Stimulated activated CD4-positive, alpha-beta T cell treated with anti-CD3 and anti-CD28 coated beads, Interleukin-15, amount 100 ng/mL, for 24 hours (primary cell): ENCODE measurements at regions not wholly inside any gene's neighbourhood (a gene's known extent, or its start where the extent isn't known, plus 50 kb on each side); places are given as distances from the start of the nearest gene placed in this dataset.
"Not testable (repeated sequence)": the region's sequence is repeated elsewhere in the genome, so short reads cannot be mapped to it uniquely, and the experiment has no call there.

Source experiments
- DNase-seq: peaks from one replicate; pipeline ENCODE4 v3.0.0-alpha.2; 2020

GRCh38 chr6:3900744-3901336, 51.7 kb downstream of the FAM50B start:
- DNase-seq = no peak

GRCh38 chr6:3902871-3903648, 53.9 kb downstream of the FAM50B start:
- DNase-seq = no peak

GRCh38 chr6:3904518-3904917, 55.3 kb downstream of the FAM50B start:
- no peak for DNase-seq

DNA sequence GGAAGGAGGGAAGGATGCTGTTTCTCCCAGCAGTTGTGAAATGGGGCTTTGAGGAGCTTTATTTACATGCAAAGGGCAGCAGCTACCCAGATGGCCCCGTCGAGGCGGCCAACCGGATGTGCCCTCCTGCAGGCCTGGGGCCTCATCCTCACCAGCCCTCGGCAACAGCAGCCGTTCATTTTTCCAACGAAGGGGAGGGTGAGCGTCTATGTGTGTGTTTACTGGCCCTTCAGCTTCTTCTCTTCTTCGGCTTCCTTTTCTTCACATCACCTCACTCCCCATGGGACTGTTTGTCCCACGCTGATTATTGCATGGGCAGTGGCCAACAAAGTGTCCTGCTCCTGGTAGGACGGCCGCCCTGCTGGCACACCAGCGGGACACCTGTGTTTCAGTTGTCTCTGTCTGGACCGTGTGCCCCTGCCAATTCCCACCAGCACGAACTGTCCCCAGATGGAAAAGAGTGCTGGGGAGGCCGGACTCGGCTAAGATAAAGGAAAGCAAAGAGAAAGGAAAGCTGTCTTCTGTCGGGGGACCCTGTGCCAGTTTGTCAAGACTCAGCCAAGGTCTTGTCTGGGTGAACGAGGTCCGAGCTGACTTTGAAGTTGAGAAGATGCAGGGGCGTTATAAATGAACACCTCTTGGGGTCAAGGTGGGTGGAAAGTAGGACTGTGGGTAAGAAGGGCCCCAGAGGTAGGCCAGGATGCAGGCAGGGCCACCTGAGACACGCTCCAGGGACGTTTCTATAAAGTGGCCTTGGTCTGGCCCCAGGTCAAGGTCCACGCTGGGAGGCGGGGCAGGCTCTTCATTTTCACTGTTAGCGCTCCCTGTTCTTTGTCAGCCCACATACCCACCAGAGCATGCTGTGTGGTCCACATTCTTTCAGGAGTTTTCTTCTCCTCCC, 57.0 kb downstream of the FAM50B start:
- DNase-seq = no peak

- no peak for DNase-seq
Observed at GRCh38 chr6:3906846-3907151, 57.6 kb downstream of the FAM50B start.

GRCh38 chr6:3908223-3908622, 59.0 kb downstream of the FAM50B start:
- no peak for DNase-seq

GRCh38 chr6:3908961-3909360, 59.8 kb downstream of the FAM50B start:
- DNase-seq = no peak

DNA sequence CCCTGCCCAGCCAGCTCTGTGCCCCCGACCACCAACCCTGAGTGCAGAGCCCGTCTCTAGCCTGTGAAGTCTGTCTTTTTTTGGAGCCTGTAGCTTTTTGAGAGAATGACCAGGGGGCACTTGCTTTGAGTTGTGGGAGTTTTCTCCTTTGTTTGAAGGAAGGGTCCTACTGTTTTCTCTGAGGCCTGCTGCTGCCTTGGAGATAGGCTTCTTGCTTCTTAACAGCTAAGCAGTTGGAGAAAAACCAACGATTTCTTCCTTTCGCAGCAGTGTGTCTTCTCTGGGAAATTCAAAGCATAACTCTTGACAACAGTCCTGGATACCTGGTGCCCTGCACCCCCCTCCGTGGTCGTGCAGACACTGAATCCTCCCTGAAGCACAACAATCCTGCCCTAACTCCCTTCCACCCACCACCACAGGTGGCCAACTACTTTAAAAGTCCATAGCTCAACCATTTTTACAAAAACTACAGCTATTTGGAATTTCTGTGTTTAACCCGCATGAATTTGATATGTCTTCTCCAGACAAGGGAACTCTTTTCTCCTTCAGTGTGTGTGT, 61.0 kb downstream of the FAM50B start:
- no peak for DNase-seq

- DNase-seq = no peak
Observed at GRCh38 chr6:3911130-3911529, 62.0 kb downstream of the FAM50B start.

GRCh38 chr6:3911614-3912336, 62.6 kb downstream of the FAM50B start:
- no peak for DNase-seq

GRCh38 chr6:3912361-3913076, 63.3 kb downstream of the FAM50B start:
- DNase-seq = no peak

GRCh38 chr6:3913077-3913957, 64.1 kb downstream of the FAM50B start:
- DNase-seq = no peak

DNA sequence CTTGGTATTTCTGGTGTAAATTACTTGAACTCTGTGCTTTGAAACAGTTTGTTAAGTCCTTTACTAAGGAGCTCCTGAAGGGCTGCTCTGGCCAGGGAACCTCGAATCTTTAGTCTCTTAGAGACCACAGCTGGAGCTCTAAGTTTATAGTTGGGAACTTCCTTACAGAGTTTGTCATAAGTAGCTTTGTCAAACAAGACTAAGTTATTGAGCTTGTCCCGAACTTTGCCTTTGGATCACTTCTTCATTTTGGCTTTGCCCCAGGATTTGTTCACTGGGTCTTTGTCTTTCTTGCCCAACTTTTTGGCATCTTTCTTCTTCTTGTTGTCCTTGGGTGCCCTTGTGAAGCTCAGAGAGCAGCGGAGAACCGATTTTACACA, 64.8 kb downstream of the FAM50B start:
- DNase-seq = no peak

GRCh38 chr6:3915076-3915791, 66.1 kb downstream of the FAM50B start:
- peak; percentile 35 for DNase-seq

DNA sequence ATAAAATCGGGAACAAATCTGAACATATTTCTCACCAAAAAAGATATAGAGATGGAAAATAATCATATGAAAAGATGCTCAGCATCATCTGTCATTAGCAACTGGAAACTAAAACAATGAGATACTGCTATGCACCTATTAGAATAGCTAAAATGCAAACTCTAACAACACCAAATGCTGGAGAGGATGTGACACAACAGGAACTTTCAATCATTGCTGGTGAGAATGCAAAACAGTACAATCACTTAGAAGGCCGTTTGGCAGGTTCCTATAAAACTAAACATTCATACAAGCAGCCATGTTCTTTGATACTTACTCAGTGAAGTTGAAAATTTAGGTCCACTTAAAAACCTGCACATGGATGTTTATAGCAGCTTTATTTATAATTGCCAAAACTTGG, 67.0 kb downstream of the FAM50B start:
- no peak for DNase-seq

DNA sequence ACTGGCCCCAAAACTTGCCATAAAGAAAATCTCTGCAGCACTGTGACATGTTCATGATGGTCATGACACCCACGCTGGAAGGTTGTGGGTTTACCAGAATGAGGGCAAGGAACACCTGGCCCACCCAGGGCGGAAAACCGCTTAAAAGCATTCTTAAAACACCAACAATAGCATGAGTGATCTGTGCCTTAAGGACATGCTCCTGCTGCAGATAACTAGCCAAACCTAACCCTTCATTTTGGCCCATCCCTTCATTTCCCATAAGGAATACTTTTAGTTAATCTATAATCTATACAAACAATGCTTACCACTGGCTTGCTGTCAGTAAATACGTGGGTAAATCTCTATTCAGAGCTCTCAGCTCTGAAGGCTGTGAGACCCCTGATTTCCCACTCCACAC, 67.6 kb downstream of the FAM50B start:
- DNase-seq = not testable (repeated sequence)

DNA sequence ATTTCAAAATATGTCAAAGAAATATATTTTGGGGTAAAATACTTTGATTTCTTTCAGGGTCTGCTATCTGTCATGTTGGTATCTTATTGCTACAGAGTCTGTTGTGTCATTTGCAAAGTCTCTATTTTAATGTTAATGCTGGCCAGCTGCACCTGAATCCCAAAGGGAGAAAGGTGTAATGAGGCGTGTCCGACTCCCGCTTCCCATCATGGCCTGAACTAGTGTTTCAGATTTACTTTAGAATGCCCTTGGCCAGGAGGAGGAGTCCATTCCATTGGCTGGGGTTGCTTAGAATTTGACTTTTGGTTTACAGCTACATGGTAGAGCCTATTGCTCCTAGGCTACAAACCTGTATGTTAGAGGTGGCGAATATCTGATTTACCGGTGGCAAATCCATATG, 69.3 kb downstream of the FAM50B start:
- no peak for DNase-seq

DNA sequence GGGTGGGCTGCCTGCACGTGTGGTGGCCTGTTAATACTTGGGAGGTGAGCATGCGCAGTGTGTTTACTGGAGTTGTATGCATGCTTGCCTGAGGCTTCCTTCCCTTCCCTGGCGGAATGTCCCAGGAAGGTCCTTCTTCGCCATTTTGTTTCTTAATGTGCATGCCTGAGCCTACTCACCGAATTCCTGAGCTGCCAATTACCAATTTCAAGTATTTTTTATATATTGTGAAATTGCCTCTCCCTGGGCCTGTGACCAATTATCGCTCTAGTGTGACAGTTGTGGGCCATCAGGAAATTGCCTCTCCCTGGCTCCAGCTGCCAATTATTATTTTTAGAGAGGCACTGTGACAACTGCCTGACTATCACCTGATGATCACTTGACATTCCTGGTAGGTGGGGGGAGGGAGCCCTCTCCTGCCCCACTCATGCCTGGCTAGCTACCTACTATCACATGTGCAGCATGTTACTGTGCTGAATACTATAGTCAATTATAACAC, 70.0 kb downstream of the FAM50B start:
- no peak for DNase-seq

GRCh38 chr6:3919849-3920248, 70.7 kb downstream of the FAM50B start:
- no peak for DNase-seq

- no peak for DNase-seq
Observed at GRCh38 chr6:3920321-3920720, 71.1 kb downstream of the FAM50B start.
